HepG2 (cell line): ENCODE measurements at regions not wholly inside any gene's neighbourhood (a gene's known extent, or its start where the extent isn't known, plus 50 kb on each side); places are given as distances from the start of the nearest gene placed in this dataset.

Experiments used
- ATF6 ChIP-seq: sonication (generic); formaldehyde crosslinking; conservative IDR thresholded peaks from 2 replicates; pipeline ENCODE4 v1.4.0; 2020; ENCODE audit warnings: missing genetic modification reagents
- CC2D1A ChIP-seq: sonication (generic); formaldehyde crosslinking; IDR thresholded peaks from 2 replicates; pipeline ENCODE4 v1.8.1; 2023; ENCODE audit warnings: mild to moderate bottlenecking, missing genetic modification reagents
- FOXK1 ChIP-seq: sonication (generic); formaldehyde crosslinking; IDR thresholded peaks from 2 replicates; pipeline ENCODE4 v1.4.0; 2020; ENCODE audit warnings: low read depth, missing genetic modification reagents, borderline replicate concordance
- HMGXB4 ChIP-seq, 2 experiments: sonication (generic) in 1 of 2; formaldehyde crosslinking in 1 of 2; IDR thresholded peaks; 2 replicates each; pipeline versions ENCODE4 v1.4.0 to v1.6.1; 2018 to 2020; ENCODE audit warnings: missing genetic modification reagents in 2 of 2, borderline replicate concordance in 1 of 2, low read depth in 1 of 2, mild to moderate bottlenecking in 1 of 2, missing biosample characterization in 1 of 2
- HNF4G ChIP-seq, 2 experiments: sonication (generic) in 1 of 2; formaldehyde crosslinking in 1 of 2; IDR thresholded peaks; 2 replicates each; pipeline versions ENCODE4 v1.4.0 to v1.6.1; 2011 to 2020; ENCODE audit warnings: borderline replicate concordance in 2 of 2, low read depth in 2 of 2, mild to moderate bottlenecking in 2 of 2, low read length in 1 of 2, missing genetic modification reagents in 1 of 2, moderate library complexity in 1 of 2
- HOXA3 ChIP-seq: sonication (generic); formaldehyde crosslinking; IDR thresholded peaks from 2 replicates; pipeline ENCODE4 v1.5.0; 2020; ENCODE audit warnings: missing genetic modification reagents
- NCOA2 ChIP-seq: sonication (generic); formaldehyde crosslinking; IDR thresholded peaks from 2 replicates; pipeline ENCODE4 v1.8.0; 2022; ENCODE audit warnings: inconsistent platforms
- NONO ChIP-seq, 2 experiments: fragments of 450-650 bp in 1 of 2; sonication (generic) in 1 of 2; formaldehyde crosslinking in 1 of 2; IDR thresholded peaks in 1 of 2; conservative IDR thresholded peaks in 1 of 2; 2 replicates each; pipeline versions ENCODE4 v1.6.1 to v1.8.0; 2017 to 2022; ENCODE audit warnings: mild to moderate bottlenecking in 1 of 2, missing genetic modification reagents in 1 of 2, moderate library complexity in 1 of 2
- POGZ ChIP-seq: sonication (generic); formaldehyde crosslinking; IDR thresholded peaks from 2 replicates; pipeline ENCODE4 v1.4.0; 2020; ENCODE audit warnings: mild to moderate bottlenecking, missing genetic modification reagents
- RERE ChIP-seq: IDR thresholded peaks from 2 replicates; pipeline ENCODE4 v1.6.1; 2016; ENCODE audit warnings: low read depth, missing genetic modification reagents, missing compliant biosample characterization
- TFDP2 ChIP-seq: sonication (generic); formaldehyde crosslinking; IDR thresholded peaks from 2 replicates; pipeline ENCODE4 v1.4.0; 2020; ENCODE audit warnings: missing genetic modification reagents
- TMF1 ChIP-seq: sonication (generic); formaldehyde crosslinking; IDR thresholded peaks from 2 replicates; pipeline ENCODE4 v1.8.1; 2022; ENCODE audit warnings: low read depth, missing genetic modification reagents
- USF2 ChIP-seq, 2 experiments: sonication (generic) in 1 of 2; formaldehyde crosslinking in 1 of 2; IDR thresholded peaks; 2 replicates each; pipeline versions ENCODE4 v1.5.1 to v1.6.1; 2011 to 2020; ENCODE audit warnings: borderline replicate concordance in 1 of 2, low read depth in 1 of 2, low read length in 1 of 2, mild to moderate bottlenecking in 1 of 2, missing genetic modification reagents in 1 of 2, moderate library complexity in 1 of 2
- ZNF432 ChIP-seq: sonication (generic); formaldehyde crosslinking; IDR thresholded peaks from 2 replicates; pipeline ENCODE4 v1.5.0; 2020; ENCODE audit warnings: missing genetic modification reagents, mild to moderate bottlenecking, borderline replicate concordance

- TF ChIP-seq USF2 (IDR thresholded peaks at IDR 0.05; ENCODE audit: low read depth, low read length): peak; percentile 5; the same call in 1 of the 2 replicates
- peak; percentile 65; the same call in 1 of the 2 replicates for TF ChIP-seq USF2 (CRISPR knock-in tag; IDR thresholded peaks at IDR 0.05; ENCODE audit: borderline replicate concordance)
- TF ChIP-seq CC2D1A: no peak
- TF ChIP-seq POGZ: peak; percentile 56; the same call in 1 of the 2 replicates
- peak; percentile 69 for TF ChIP-seq TFDP2
- TF ChIP-seq FOXK1 (CRISPR knock-in tag): peak; percentile 91; the same call in 1 of the 2 replicates
- TF ChIP-seq HNF4G (IDR thresholded peaks at IDR 0.05; ENCODE audit: borderline replicate concordance, low read depth, low read length): no peak
- TF ChIP-seq HNF4G (CRISPR knock-in tag; IDR thresholded peaks at IDR 0.05; ENCODE audit: borderline replicate concordance, low read depth): no peak
- no peak for TF ChIP-seq NONO (IDR thresholded peaks at IDR 0.05)
- 0 out of 2 replicates have a peak, but pooled peaks have one; percentile 44 for TF ChIP-seq NONO (CRISPR knock-in tag; conservative IDR thresholded peaks at IDR 0.05)
- no peak for TF ChIP-seq ZNF432 (CRISPR knock-in tag)
- TF ChIP-seq RERE (CRISPR knock-in tag): 0 out of 2 replicates have a peak, but pooled peaks have one; percentile 37
- TF ChIP-seq NCOA2 (CRISPR knock-in tag): peak; percentile 61
- TF ChIP-seq ATF6: no peak
- no peak for TF ChIP-seq HMGXB4 (CRISPR knock-in tag; IDR thresholded peaks at IDR 0.05; ENCODE audit: borderline replicate concordance in 1 of 2, low read depth in 1 of 2)
- TF ChIP-seq HOXA3 (CRISPR knock-in tag): peak; percentile 44; the same call in 1 of the 2 replicates
- no peak for TF ChIP-seq TMF1 (CRISPR knock-in tag)
Observed at GRCh38 chr12:92034858-92035401, 110.7 kb downstream of the BTG1 start (continued).
